ENCODE measurements at regions not wholly inside any gene's neighbourhood (a gene's known extent, or its start where the extent isn't known, plus 50 kb on each side); places are given as distances from the start of the nearest gene placed in this dataset.
A peak's percentile ranks its signal among the peaks of the same experiment; 100 is the strongest.
"Not testable (repeated sequence)": the region's sequence is repeated elsewhere in the genome, so short reads cannot be mapped to it uniquely, and the experiment has no call there.

DNA sequence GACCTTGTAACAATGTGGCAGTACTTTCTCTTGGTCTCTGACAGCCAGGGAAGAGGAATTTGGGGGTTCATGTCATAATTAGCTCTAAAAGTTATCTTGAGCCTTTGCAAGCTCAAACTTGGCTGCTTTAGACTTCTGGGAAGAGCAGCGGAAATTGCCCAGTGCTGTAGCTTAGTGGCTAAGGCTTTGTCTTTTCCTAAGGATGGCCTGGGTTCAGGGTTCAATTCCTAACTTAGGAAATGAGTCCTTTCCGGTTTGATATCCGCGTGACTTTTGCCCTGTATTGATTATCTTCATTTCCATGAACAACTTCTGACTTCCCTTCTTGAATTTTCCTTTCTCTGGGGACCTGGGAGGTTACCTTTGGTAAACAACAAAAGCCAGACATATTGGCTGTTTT lies 961.0 kb downstream of the CNTNAP5 start:
- H3K36me3 ChIP-seq (ENCODE audit: insufficient read depth, insufficient read length, low read length), result no peaks in the 10 kb centered on the region
- no peak for TF ChIP-seq SUZ12 (IDR thresholded peaks at IDR 0.05; ENCODE audit: extremely low read depth, insufficient read depth, insufficient read length)
- no peak for TF ChIP-seq ZNF274 (IDR thresholded peaks at IDR 0.05; ENCODE audit: low read depth, low read length)
- TF ChIP-seq YY1 (IDR thresholded peaks at IDR 0.05; ENCODE audit: insufficient read depth, insufficient read length), result no peak
- H3K27me3 ChIP-seq (ENCODE audit: insufficient read depth, insufficient read length), result no peaks in the 10 kb centered on the region
- H3K4me1 ChIP-seq (ENCODE audit: insufficient read depth, insufficient read length), result no peaks in the 10 kb centered on the region
- H3K9ac ChIP-seq (ENCODE audit: insufficient read length, low read depth), result no peak overlapping the region
- no peak overlapping the region for H3K4me3 ChIP-seq (ENCODE audit: insufficient read length, low read depth)
- DNase-seq (ENCODE audit: low read depth, low spot score), result no peak
- no peaks in the 10 kb centered on the region for H3K9me3 ChIP-seq (ENCODE audit: insufficient read depth, low read length)

DNA sequence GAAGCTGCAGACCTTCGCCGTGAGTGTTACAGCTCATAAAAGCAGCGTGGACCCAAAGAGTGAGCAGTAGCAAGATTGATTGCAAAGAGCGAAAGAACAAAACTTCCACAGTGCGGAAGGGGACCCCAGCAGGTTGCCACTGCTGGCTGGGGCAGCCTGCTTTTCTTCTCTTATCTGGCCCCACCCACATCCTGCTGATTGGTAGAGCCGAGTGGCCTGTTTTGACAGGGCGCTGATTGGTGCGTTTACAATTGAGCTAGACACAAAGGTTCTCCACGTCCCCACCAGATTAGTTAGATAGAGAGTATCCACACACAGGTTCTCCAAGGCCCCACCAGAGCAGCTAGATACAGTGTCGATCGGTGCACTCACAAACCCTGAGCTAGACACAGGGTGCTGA lies 961.8 kb downstream of the CNTNAP5 start:
- not testable (repeated sequence) for H3K4me3 ChIP-seq (ENCODE audit: insufficient read length, low read depth); H3K4me1 ChIP-seq (ENCODE audit: insufficient read depth, insufficient read length); H3K36me3 ChIP-seq (ENCODE audit: insufficient read depth, insufficient read length, low read length); H3K9ac ChIP-seq (ENCODE audit: insufficient read length, low read depth); DNase-seq (ENCODE audit: low read depth, low spot score); H3K27me3 ChIP-seq (ENCODE audit: insufficient read depth, insufficient read length); H3K9me3 ChIP-seq (ENCODE audit: insufficient read depth, low read length)

DNA sequence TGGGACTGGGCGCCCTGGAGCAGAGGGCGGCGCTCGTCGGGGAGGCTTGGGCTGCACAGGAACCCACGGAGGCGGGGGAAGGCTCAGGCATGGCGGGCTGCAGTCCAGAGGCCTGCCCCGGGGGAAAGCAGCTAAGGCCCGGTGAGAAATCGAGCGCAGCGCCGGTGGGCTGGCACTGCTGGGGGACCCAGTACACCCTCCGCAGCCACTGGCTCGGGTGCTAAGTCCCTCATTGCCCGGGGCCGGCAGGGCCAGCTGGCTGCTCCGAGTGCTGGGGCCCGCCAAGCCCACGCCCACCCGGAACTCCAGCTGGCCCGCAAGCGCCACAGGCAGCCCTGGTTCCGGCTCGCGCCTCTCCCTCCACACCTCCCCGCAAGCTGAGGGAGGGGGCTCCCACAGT lies 962.3 kb downstream of the CNTNAP5 start:
- not testable (repeated sequence) for DNase-seq (ENCODE audit: low read depth, low spot score); H3K27me3 ChIP-seq (ENCODE audit: insufficient read depth, insufficient read length); H3K4me1 ChIP-seq (ENCODE audit: insufficient read depth, insufficient read length); H3K36me3 ChIP-seq (ENCODE audit: insufficient read depth, insufficient read length, low read length); H3K4me3 ChIP-seq (ENCODE audit: insufficient read length, low read depth); H3K9ac ChIP-seq (ENCODE audit: insufficient read length, low read depth); H3K9me3 ChIP-seq (ENCODE audit: insufficient read depth, low read length)

DNA sequence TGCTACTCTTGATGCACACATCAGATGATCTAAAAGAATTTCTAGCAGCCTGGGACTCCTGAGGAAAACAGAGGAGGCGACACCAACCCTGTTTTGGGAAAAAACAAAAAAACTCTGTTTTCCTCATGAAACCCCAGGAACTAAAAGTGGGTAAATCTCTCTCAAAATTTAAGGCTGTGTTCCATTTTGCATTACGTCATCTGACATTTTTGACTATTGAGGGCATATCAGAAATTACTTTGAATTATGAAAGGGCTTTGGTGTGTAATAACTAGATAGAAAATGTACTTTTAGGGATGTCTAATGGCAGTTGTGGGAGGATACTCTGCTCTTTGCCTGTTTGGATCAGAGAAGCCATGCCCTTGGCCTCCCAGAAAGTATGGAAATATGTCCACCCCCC lies 963.0 kb downstream of the CNTNAP5 start:
- Histone ChIP-seq H3K9ac (ENCODE audit: insufficient read length, low read depth) (no peak overlapping the region), H3K4me1 (ENCODE audit: insufficient read depth, insufficient read length) (no peaks in the 10 kb centered on the region), H3K4me3 (ENCODE audit: insufficient read length, low read depth) (no peak overlapping the region), H3K36me3 (ENCODE audit: insufficient read depth, insufficient read length, low read length) (no peaks in the 10 kb centered on the region), H3K9me3 (ENCODE audit: insufficient read depth, low read length) (no peaks in the 10 kb centered on the region), H3K27me3 (ENCODE audit: insufficient read depth, insufficient read length) (no peaks in the 10 kb centered on the region)
- DNase-seq (ENCODE audit: low read depth, low spot score), result no peak
- TF ChIP-seq YY1 (IDR thresholded peaks at IDR 0.05; ENCODE audit: insufficient read depth, insufficient read length) (no peak), ZNF274 (IDR thresholded peaks at IDR 0.05; ENCODE audit: low read depth, low read length) (no peak), SUZ12 (IDR thresholded peaks at IDR 0.05; ENCODE audit: extremely low read depth, insufficient read depth, insufficient read length) (no peak)

DNA sequence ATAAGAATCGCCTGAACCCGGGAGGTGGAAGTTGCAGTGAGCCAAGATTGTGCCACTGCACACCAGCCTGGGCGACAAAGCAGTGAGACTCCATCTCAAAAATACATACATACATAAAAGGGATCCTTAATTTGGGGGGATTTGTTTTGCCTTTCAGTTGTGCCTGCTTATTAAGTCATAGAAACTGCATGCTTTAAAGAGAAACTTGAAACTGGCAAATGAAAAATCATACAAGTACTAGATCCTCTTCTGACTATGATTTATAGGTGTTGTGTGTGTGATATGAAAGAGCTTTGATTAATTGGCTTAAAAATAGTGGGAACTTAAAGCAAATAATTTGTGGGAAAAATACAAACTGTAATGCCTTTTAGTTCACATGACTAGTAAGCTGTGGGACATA lies 963.7 kb downstream of the CNTNAP5 start:
- Histone ChIP-seq H3K27me3 (ENCODE audit: insufficient read depth, insufficient read length) (no peaks in the 10 kb centered on the region), H3K9me3 (ENCODE audit: insufficient read depth, low read length) (no peaks in the 10 kb centered on the region), H3K9ac (ENCODE audit: insufficient read length, low read depth) (no peak overlapping the region), H3K36me3 (ENCODE audit: insufficient read depth, insufficient read length, low read length) (no peaks in the 10 kb centered on the region), H3K4me3 (ENCODE audit: insufficient read length, low read depth) (no peak overlapping the region), H3K4me1 (ENCODE audit: insufficient read depth, insufficient read length) (no peaks in the 10 kb centered on the region)
- no peak for DNase-seq (ENCODE audit: low read depth, low spot score)
- TF ChIP-seq SUZ12 (IDR thresholded peaks at IDR 0.05; ENCODE audit: extremely low read depth, insufficient read depth, insufficient read length) (no peak), YY1 (IDR thresholded peaks at IDR 0.05; ENCODE audit: insufficient read depth, insufficient read length) (no peak), ZNF274 (IDR thresholded peaks at IDR 0.05; ENCODE audit: low read depth, low read length) (no peak)

DNA sequence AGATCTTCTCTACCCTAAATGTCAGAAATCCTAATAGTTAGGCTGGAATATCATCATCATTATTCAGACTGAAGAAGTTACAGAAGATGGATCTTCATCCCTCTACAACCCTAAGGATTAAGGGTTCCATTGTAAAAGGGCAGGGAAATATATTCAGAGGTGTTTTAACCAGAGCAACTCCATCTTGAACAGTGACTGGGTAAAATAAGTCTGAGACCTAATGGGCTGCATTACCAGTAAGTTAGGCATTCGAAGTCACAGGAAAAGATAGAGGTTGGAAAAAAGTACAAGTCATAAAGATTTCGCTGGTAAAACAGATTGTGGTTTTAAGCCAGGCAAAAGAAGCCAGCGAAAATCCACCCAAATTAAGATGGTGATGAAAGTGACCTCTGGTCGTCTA lies 968.7 kb downstream of the CNTNAP5 start:
- no peak overlapping the region for H3K9ac ChIP-seq (ENCODE audit: insufficient read length, low read depth)
- no peak for DNase-seq (ENCODE audit: low read depth, low spot score)
- TF ChIP-seq ZNF274 (IDR thresholded peaks at IDR 0.05; ENCODE audit: low read depth, low read length) (no peak), YY1 (IDR thresholded peaks at IDR 0.05; ENCODE audit: insufficient read depth, insufficient read length) (no peak), SUZ12 (IDR thresholded peaks at IDR 0.05; ENCODE audit: extremely low read depth, insufficient read depth, insufficient read length) (no peak)
- H3K36me3 ChIP-seq (ENCODE audit: insufficient read depth, insufficient read length, low read length), result no peaks in the 10 kb centered on the region
- no peaks in the 10 kb centered on the region for H3K4me1 ChIP-seq (ENCODE audit: insufficient read depth, insufficient read length)
- peaks cover 20% of the 10 kb centered on the region; the same call in 1 of the 2 replicates for H3K9me3 ChIP-seq (ENCODE audit: insufficient read depth, low read length)
- no peak overlapping the region for H3K4me3 ChIP-seq (ENCODE audit: insufficient read length, low read depth)
- no peaks in the 10 kb centered on the region for H3K27me3 ChIP-seq (ENCODE audit: insufficient read depth, insufficient read length)

DNA sequence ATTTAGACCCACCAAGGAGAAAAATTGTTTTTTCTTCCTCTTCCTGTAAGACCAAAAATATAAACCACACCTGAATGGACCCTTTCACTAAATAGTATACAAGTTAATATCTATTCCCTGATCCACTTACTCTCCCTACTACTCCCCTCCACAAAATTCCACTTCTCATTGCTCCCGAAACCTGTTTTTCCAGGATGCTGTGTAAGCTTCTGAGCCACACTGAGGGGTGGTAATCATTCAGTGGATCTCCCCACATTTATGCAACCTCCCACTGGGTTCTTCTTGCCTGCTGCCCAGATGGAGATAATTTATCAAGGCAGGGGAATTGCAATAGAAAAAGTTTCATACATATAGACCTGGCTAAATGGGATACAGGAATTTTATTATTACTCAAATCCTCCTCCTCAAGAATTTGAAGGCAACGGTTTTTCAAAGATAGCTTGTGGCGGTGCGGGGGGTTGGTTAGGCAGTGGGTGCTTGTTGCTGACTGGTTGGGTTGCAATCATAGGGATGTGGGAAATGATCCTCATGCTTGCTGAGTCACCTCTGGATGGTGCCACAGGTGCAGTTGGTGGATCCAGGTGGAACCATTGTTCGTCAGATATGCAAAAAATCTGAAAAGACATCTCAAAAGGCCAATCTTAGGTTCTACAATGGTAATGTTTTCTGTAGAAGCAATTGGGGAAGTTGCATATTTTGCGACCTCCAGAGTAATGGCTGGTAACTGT lies 970.3 kb downstream of the CNTNAP5 start:
- peaks cover 20% of the 10 kb centered on the region; the same call in 1 of the 2 replicates for H3K9me3 ChIP-seq (ENCODE audit: insufficient read depth, low read length)
- no peaks in the 10 kb centered on the region for H3K36me3 ChIP-seq (ENCODE audit: insufficient read depth, insufficient read length, low read length)
- H3K4me1 ChIP-seq (ENCODE audit: insufficient read depth, insufficient read length), result no peaks in the 10 kb centered on the region
- no peak for DNase-seq (ENCODE audit: low read depth, low spot score)
- no peak overlapping the region for H3K4me3 ChIP-seq (ENCODE audit: insufficient read length, low read depth)
- TF ChIP-seq ZNF274 (IDR thresholded peaks at IDR 0.05; ENCODE audit: low read depth, low read length), result no peak
- no peak for TF ChIP-seq SUZ12 (IDR thresholded peaks at IDR 0.05; ENCODE audit: extremely low read depth, insufficient read depth, insufficient read length)
- no peak for TF ChIP-seq YY1 (IDR thresholded peaks at IDR 0.05; ENCODE audit: insufficient read depth, insufficient read length)
- H3K27me3 ChIP-seq (ENCODE audit: insufficient read depth, insufficient read length), result no peaks in the 10 kb centered on the region
- no peak overlapping the region for H3K9ac ChIP-seq (ENCODE audit: insufficient read length, low read depth)

DNA sequence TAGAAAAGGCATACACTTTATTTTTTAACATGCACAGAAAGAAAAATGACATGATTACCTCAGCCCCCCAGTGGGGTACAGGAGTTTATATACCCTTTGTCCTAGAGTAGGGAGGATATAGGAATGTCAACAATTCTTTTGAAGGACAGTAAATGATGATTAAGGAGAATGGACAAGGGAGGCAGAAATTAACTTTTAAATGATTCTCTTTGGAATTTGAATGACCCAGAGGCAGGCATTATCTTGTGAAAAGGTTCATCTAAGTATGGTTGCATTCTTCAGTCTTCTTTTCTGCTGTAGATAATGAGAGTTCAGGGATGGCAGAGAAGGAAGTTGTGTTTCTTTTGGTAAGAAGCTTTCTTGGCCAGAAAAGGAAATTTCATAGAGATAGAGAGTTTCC lies 971.3 kb downstream of the CNTNAP5 start:
- H3K27me3 ChIP-seq (ENCODE audit: insufficient read depth, insufficient read length), result no peaks in the 10 kb centered on the region
- TF ChIP-seq ZNF274 (IDR thresholded peaks at IDR 0.05; ENCODE audit: low read depth, low read length), result no peak
- no peak for TF ChIP-seq YY1 (IDR thresholded peaks at IDR 0.05; ENCODE audit: insufficient read depth, insufficient read length)
- no peak for TF ChIP-seq SUZ12 (IDR thresholded peaks at IDR 0.05; ENCODE audit: extremely low read depth, insufficient read depth, insufficient read length)
- peak; percentile 43 for DNase-seq (ENCODE audit: low read depth, low spot score)
- peaks cover 20% of the 10 kb centered on the region; the same call in 1 of the 2 replicates for H3K9me3 ChIP-seq (ENCODE audit: insufficient read depth, low read length)
- H3K36me3 ChIP-seq (ENCODE audit: insufficient read depth, insufficient read length, low read length), result no peaks in the 10 kb centered on the region
- no peaks in the 10 kb centered on the region for H3K4me1 ChIP-seq (ENCODE audit: insufficient read depth, insufficient read length)
- H3K9ac ChIP-seq (ENCODE audit: insufficient read length, low read depth), result no peak overlapping the region
- no peak overlapping the region for H3K4me3 ChIP-seq (ENCODE audit: insufficient read length, low read depth)
